OCI-LY3 (cell line): ENCODE measurements at regions not wholly inside any gene's neighbourhood (a gene's known extent, or its start where the extent isn't known, plus 50 kb on each side); places are given as distances from the start of the nearest gene placed in this dataset.

ENCODE experiments used
- H2AFZ ChIP-seq: fragments of 200-600, 300-600 bp; shearing (Covaris generic); 2 replicates; pipeline ENCODE4 v1.6.0; 2014; ENCODE audit warnings: antibody characterized with exemption, low read depth, low read length
- H3K27ac ChIP-seq: fragments of 200-600, 300-600 bp; sonication (generic); 2 replicates; pipeline ENCODE4 v1.5.1; 2014; ENCODE audit warnings: mild to moderate bottlenecking, low read length, moderate library complexity, mixed read lengths
- H3K27me3 ChIP-seq: fragments of 200-600, 300-600 bp; sonication (generic); 2 replicates; pipeline ENCODE4 v1.6.1; 2014; ENCODE audit warnings: low read depth, low read length, mixed read lengths
- H3K36me3 ChIP-seq: fragments of 200-600, 300-600 bp; sonication (generic); replicated peaks from 2 replicates; pipeline ENCODE3; 2014; ENCODE audit warnings: low read depth, low read length, mixed read lengths
- H3K4me1 ChIP-seq: fragments of 300-600, 200-600 bp; sonication (generic); 2 replicates; pipeline ENCODE4 v1.6.1; 2014; ENCODE audit warnings: low read length, mixed read lengths
- H3K4me2 ChIP-seq: fragments of 200-600, 300-600 bp; sonication (generic); 2 replicates; pipeline ENCODE4 v1.6.1; 2014; ENCODE audit warnings: low read length, mixed read lengths
- H3K4me3 ChIP-seq: fragments of 300-600, 200-600 bp; sonication (generic); 2 replicates; pipeline ENCODE4 v1.5.1; 2014; ENCODE audit warnings: antibody characterized with exemption, mild to moderate bottlenecking, low read length, moderate library complexity
- H3K79me2 ChIP-seq: fragments of 300-600, 200-600 bp; shearing (Covaris generic); 2 replicates; pipeline ENCODE4 v1.6.1; 2014; ENCODE audit warnings: mild to moderate bottlenecking, low read length, mixed read lengths
- H3K9ac ChIP-seq: fragments of 300-600, 200-600 bp; shearing (Covaris generic); 2 replicates; pipeline ENCODE4 v1.6.0; 2014; ENCODE audit warnings: mild to moderate bottlenecking, low read length, moderate library complexity
- H3K9me3 ChIP-seq: fragments of 200-600, 300-600 bp; shearing (Covaris generic); 2 replicates; pipeline ENCODE4 v1.6.1; 2014; ENCODE audit warnings: low read length, mixed read lengths; ENCODE audit not compliant: insufficient read depth
- H4K20me1 ChIP-seq: fragments of 200-600, 300-600 bp; sonication (generic); 2 replicates; pipeline ENCODE4 v1.6.1; 2016; ENCODE audit warnings: low read length, mixed read lengths; ENCODE audit not compliant: insufficient read depth
- CTCF ChIP-seq: fragments of 200-600, 300-600 bp; sonication (generic); IDR thresholded peaks from 2 replicates; pipeline ENCODE4 v1.5.1; 2014; ENCODE audit warnings: antibody characterized with exemption, low read length, low read depth
- EZH2phosphoT487 ChIP-seq: fragments of 200-600 bp; shearing (Covaris generic); IDR thresholded peaks from 2 replicates; pipeline ENCODE4 v1.6.1; 2018; ENCODE audit warnings: antibody characterized with exemption, mixed run types, low read depth

DNA sequence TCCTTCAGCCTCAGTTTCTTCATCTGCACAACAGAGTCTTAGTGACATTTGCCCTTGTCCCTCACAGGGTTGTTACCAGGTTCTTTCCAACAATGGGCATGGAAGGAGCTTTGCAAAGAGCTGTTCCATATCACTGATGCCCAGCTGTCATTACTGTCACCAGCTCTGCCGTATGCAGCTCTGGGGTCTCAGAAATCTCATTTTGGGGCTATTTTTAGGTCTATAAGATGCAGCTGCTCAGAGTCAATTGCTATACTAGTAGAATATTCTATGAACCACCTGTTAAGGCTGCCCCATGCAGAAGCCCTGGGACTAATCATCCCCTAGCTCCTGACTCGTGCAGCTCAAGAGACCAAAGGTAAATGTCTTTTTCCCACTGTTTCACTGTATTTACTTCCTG, 105.1 kb upstream of the TNPO1 start:
- H3K27me3 ChIP-seq: no peaks in the 10 kb centered on the region
- no peaks in the 10 kb centered on the region for H3K79me2 ChIP-seq
- H3K4me2 ChIP-seq: no peak overlapping the region
- H3K9ac ChIP-seq: no peak overlapping the region
- no peak overlapping the region for H3K4me3 ChIP-seq
- H3K36me3 ChIP-seq: no peaks in the 10 kb centered on the region
- no peaks in the 10 kb centered on the region for H3K4me1 ChIP-seq
- no peak overlapping the region for H3K27ac ChIP-seq
- no peak overlapping the region for H2AFZ ChIP-seq
- H4K20me1 ChIP-seq: no peaks in the 10 kb centered on the region
- no peaks in the 10 kb centered on the region for H3K9me3 ChIP-seq
- TF ChIP-seq CTCF (no peak), EZH2phosphoT487 (no peak)

- no peak overlapping the region for H3K9ac ChIP-seq
- no peak overlapping the region for H3K27ac ChIP-seq
- H2AFZ ChIP-seq: no peak overlapping the region
- no peaks in the 10 kb centered on the region for H3K4me1 ChIP-seq
- TF ChIP-seq EZH2phosphoT487 (no peak), CTCF (no peak)
- H3K4me2 ChIP-seq: no peak overlapping the region
- H3K36me3 ChIP-seq: no peaks in the 10 kb centered on the region
- H3K9me3 ChIP-seq: no peaks in the 10 kb centered on the region
- H3K27me3 ChIP-seq: no peaks in the 10 kb centered on the region
- H4K20me1 ChIP-seq: no peaks in the 10 kb centered on the region
- H3K79me2 ChIP-seq: no peaks in the 10 kb centered on the region
- H3K4me3 ChIP-seq: no peak overlapping the region
Measured at GRCh38 chr5:72709341-72709740, 107.1 kb upstream of the TNPO1 start.

DNA sequence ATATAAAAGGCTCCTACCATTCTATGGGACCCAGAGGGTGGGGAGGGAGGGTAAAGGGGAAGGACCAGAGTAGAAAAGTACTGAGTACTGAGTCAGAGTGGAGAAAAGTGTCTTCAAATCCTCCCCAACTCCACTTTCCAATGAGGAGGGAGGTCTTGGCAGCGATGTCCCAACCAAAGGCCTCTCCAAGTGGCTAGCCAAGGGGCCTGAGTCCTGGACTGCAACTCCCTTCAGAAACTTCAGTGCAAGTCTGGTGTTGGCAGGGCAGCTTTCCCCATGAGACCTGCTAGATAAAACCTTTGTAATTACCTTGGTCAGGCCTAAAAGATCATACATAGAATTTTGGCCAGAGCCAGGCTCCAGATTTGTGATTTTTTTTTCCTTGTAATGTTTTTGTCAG, 111.3 kb upstream of the TNPO1 start:
- no peaks in the 10 kb centered on the region for H3K9me3 ChIP-seq
- no peak overlapping the region for H3K27ac ChIP-seq
- H3K4me3 ChIP-seq: no peak overlapping the region
- H2AFZ ChIP-seq: no peak overlapping the region
- no peak overlapping the region for H3K9ac ChIP-seq
- no peaks in the 10 kb centered on the region for H3K36me3 ChIP-seq
- H4K20me1 ChIP-seq: no peaks in the 10 kb centered on the region
- no peaks in the 10 kb centered on the region for H3K4me1 ChIP-seq
- no peak for TF ChIP-seq CTCF
- TF ChIP-seq EZH2phosphoT487: no peak
- H3K27me3 ChIP-seq: no peaks in the 10 kb centered on the region
- H3K79me2 ChIP-seq: no peaks in the 10 kb centered on the region
- H3K4me2 ChIP-seq: no peak overlapping the region

DNA sequence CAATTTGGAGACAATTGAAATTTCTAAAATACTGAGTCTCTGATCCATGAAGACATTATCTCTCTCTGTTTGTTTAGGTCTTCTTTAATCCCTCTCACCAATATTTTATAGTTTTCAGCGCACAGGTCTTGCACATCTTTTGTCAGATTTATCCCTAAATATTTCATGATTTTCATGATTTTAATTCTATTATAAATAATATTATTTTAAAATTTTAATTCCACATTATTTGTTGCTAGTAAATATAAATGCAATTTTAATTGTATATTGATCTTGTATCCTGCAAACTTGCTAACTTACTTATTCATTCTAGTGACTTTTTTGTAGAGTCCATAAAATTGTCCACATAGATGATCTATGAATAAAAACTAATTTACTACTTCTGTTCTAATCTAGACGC, 112.6 kb upstream of the TNPO1 start:
- Histone ChIP-seq H3K27ac (no peak overlapping the region), H3K9me3 (no peaks in the 10 kb centered on the region), H3K9ac (no peak overlapping the region), H3K4me2 (no peak overlapping the region), H3K36me3 (no peaks in the 10 kb centered on the region), H3K79me2 (no peaks in the 10 kb centered on the region), H3K27me3 (no peaks in the 10 kb centered on the region), H3K4me3 (no peak overlapping the region), H3K4me1 (no peaks in the 10 kb centered on the region), H2AFZ (no peak overlapping the region), H4K20me1 (no peaks in the 10 kb centered on the region)
- no peak for TF ChIP-seq CTCF
